ENCODE measurements at regions not wholly inside any gene's neighbourhood (a gene's known extent, or its start where the extent isn't known, plus 50 kb on each side); places are given as distances from the start of the nearest gene placed in this dataset.

DNA sequence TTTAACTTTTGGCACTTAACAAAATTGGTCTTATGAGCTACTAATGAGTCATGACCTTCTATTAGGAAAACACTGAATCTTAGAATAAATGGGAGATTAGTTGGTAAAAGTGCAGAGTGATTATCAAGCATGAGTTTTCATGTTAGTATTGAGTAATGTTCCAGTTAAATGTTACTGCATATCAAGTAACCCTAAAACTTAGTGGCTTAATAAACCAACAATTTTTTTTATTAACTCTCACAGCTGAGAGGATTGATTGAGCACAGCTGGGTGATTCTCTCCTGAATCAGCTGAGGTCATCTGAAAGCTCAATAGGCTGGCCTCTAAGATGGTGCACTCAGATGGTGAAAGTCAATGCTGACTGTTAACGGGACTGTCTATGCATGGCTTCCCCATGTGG, 248.6 kb downstream of the BCL11B start:
- no peak overlapping the region for H3K27ac Mint-ChIP-seq
- intact Hi-C loops (cut with micrococcal nuclease): no loop called here
- Histone ChIP-seq H3K36me3 (ENCODE audit: control insufficient read depth, insufficient read depth, low read length) (no peaks in the 10 kb centered on the region), H3K27me3 (ENCODE audit: control insufficient read depth, insufficient read depth, low read length) (no peaks in the 10 kb centered on the region), H3K4me1 (ENCODE audit: control insufficient read depth, insufficient read depth, low read length) (no peaks in the 10 kb centered on the region), H3K27ac (ENCODE audit: low read length) (no peak overlapping the region), H3K9me3 (ENCODE audit: control insufficient read depth, insufficient read depth, low read length) (no peaks in the 10 kb centered on the region), H3K4me3 (ENCODE audit: low read length) (no peak overlapping the region)
- peaks cover 15 to 16% of the 10 kb centered on the region in 2 donors for H3K4me1 Mint-ChIP-seq
- H3K4me3 Mint-ChIP-seq: no peak overlapping the region
- H3K27me3 Mint-ChIP-seq (ENCODE audit: low read depth in 2 of 2): peaks cover 0 to 9% of the 10 kb centered on the region in 2 donors
- WGBS (ENCODE audit: insufficient coverage): 45% methylated on average over 1 of the region's 1 CpG
- TF ChIP-seq, protein P1, sequence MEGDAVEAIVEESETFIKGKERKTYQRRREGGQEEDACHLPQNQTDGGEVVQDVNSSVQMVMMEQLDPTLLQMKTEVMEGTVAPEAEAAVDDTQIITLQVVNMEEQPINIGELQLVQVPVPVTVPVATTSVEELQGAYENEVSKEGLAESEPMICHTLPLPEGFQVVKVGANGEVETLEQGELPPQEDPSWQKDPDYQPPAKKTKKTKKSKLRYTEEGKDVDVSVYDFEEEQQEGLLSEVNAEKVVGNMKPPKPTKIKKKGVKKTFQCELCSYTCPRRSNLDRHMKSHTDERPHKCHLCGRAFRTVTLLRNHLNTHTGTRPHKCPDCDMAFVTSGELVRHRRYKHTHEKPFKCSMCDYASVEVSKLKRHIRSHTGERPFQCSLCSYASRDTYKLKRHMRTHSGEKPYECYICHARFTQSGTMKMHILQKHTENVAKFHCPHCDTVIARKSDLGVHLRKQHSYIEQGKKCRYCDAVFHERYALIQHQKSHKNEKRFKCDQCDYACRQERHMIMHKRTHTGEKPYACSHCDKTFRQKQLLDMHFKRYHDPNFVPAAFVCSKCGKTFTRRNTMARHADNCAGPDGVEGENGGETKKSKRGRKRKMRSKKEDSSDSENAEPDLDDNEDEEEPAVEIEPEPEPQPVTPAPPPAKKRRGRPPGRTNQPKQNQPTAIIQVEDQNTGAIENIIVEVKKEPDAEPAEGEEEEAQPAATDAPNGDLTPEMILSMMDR (IDR thresholded peaks at IDR 0.05): no peak
- DNase-seq (no peak), ATAC-seq (no peak)
- no peaks in the 10 kb centered on the region for H3K9me3 Mint-ChIP-seq
- no peaks in the 10 kb centered on the region for H3K36me3 Mint-ChIP-seq

DNA sequence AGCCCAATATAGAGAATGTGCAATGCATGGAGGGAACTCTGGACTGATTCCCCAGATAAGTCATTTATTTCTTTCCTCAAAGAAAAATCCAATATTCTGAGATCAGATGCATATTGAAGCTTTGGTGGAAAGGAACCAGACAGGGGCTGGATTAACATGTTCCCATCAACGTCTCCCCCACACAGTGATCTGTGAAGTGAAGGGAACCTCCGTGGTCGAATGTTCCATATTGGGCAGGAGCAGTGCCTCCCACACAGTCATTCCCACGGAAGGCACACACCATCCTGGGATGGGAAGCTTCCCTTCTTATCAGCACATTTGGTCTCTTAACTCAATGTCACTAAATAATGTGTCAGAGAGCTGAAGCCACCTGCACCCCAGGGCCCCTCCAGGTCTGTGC, 247.1 kb downstream of the BCL11B start:
- Histone ChIP-seq H3K27ac (ENCODE audit: low read length) (no peak overlapping the region), H3K9me3 (ENCODE audit: control insufficient read depth, insufficient read depth, low read length) (no peaks in the 10 kb centered on the region), H3K27me3 (ENCODE audit: control insufficient read depth, insufficient read depth, low read length) (no peaks in the 10 kb centered on the region), H3K4me3 (ENCODE audit: low read length) (no peak overlapping the region), H3K4me1 (ENCODE audit: control insufficient read depth, insufficient read depth, low read length) (no peaks in the 10 kb centered on the region), H3K36me3 (ENCODE audit: control insufficient read depth, insufficient read depth, low read length) (no peaks in the 10 kb centered on the region)
- Mint-ChIP-seq H3K4me3 (no peak overlapping the region), H3K27ac (no peak overlapping the region), H3K9me3 (no peaks in the 10 kb centered on the region), H3K36me3 (no peaks in the 10 kb centered on the region), H3K27me3 (ENCODE audit: low read depth in 2 of 2) (peaks cover 0 to 9% of the 10 kb centered on the region in 2 donors), H3K4me1 (peaks cover 15 to 16% of the 10 kb centered on the region in 2 donors)
- ATAC-seq (no peak), DNase-seq (no peak)
- 76% methylated on average over 4 of the region's 4 CpGs for WGBS (ENCODE audit: insufficient coverage)
- intact Hi-C loops (cut with micrococcal nuclease): no loop called here
- TF ChIP-seq, protein P1 (IDR thresholded peaks at IDR 0.05): no peak

DNA sequence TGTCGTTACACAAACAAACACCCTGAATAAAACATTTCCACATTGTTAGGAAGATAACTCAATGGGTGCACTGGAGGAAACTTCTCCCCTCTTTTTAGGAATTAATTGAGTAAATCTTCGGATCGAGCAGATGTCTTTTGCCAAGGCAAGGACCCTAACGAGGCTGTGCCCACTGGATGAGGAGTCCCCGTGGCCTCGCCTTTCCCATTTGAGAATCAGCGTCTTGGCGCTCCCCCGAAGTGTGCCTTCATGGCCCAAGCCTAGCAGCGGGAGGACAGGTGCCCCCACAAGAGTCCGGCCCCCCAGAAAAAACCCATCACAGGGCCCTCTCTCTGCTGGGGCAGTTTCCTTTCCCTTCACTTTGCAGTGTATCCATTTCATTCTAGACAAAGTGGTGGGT, 246.6 kb downstream of the BCL11B start:
- peaks cover 15 to 16% of the 10 kb centered on the region in 2 donors for H3K4me1 Mint-ChIP-seq
- no peaks in the 10 kb centered on the region for H3K9me3 Mint-ChIP-seq

DNA sequence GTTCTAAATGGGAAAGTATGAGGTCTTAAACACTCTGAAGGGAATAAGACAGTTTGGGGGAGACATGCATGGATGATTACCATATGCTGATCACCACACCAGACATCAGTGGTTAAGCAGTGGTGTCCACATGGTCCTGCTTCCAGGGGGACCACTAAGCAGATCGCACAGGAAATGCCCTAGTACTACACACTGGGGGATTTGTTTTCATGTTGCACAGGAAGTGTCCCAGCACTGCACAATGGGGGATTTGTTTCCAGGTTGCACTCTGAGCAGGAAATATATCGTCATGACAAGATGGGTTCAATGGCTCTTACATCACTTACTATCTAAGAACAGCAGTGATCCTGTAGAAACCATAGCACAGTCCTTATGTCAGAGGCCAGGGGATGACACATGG, 245.5 kb downstream of the BCL11B start:
- no peak overlapping the region for H3K4me3 Mint-ChIP-seq
- intact Hi-C loops (cut with micrococcal nuclease): no loop called here
- Histone ChIP-seq H3K27me3 (ENCODE audit: control insufficient read depth, insufficient read depth, low read length) (no peaks in the 10 kb centered on the region), H3K9me3 (ENCODE audit: control insufficient read depth, insufficient read depth, low read length) (no peaks in the 10 kb centered on the region), H3K27ac (ENCODE audit: low read length) (no peak overlapping the region), H3K36me3 (ENCODE audit: control insufficient read depth, insufficient read depth, low read length) (no peaks in the 10 kb centered on the region), H3K4me1 (ENCODE audit: control insufficient read depth, insufficient read depth, low read length) (no peaks in the 10 kb centered on the region), H3K4me3 (ENCODE audit: low read length) (no peak overlapping the region)
- H3K9me3 Mint-ChIP-seq: no peaks in the 10 kb centered on the region
- H3K36me3 Mint-ChIP-seq: no peaks in the 10 kb centered on the region
- 44% methylated on average over 2 of the region's 2 CpGs for WGBS (ENCODE audit: insufficient coverage)
- DNase-seq (peak in 1 of 2 donors; percentile 33), ATAC-seq (no peak)
- peaks cover 15 to 16% of the 10 kb centered on the region in 2 donors for H3K4me1 Mint-ChIP-seq
- H3K27ac Mint-ChIP-seq: no peak overlapping the region
- peaks cover 0 to 9% of the 10 kb centered on the region in 2 donors for H3K27me3 Mint-ChIP-seq (ENCODE audit: low read depth in 2 of 2)
- TF ChIP-seq, protein P1 (IDR thresholded peaks at IDR 0.05): no peak

More for the DNA sequence above, 246.6 kb downstream of the BCL11B start:
- Histone ChIP-seq H3K27me3 (ENCODE audit: control insufficient read depth, insufficient read depth, low read length) (no peaks in the 10 kb centered on the region), H3K4me3 (ENCODE audit: low read length) (no peak overlapping the region), H3K36me3 (ENCODE audit: control insufficient read depth, insufficient read depth, low read length) (no peaks in the 10 kb centered on the region), H3K9me3 (ENCODE audit: control insufficient read depth, insufficient read depth, low read length) (no peaks in the 10 kb centered on the region), H3K4me1 (ENCODE audit: control insufficient read depth, insufficient read depth, low read length) (no peaks in the 10 kb centered on the region), H3K27ac (ENCODE audit: low read length) (no peak overlapping the region)
- Mint-ChIP-seq H3K36me3 (no peaks in the 10 kb centered on the region), H3K27me3 (ENCODE audit: low read depth in 2 of 2) (peaks cover 0 to 9% of the 10 kb centered on the region in 2 donors), H3K4me3 (no peak overlapping the region), H3K27ac (no peak overlapping the region)
- WGBS (ENCODE audit: insufficient coverage): 94% methylated on average over 11 of the region's 11 CpGs
- intact Hi-C loops (cut with micrococcal nuclease): no loop called here
- TF ChIP-seq, protein P1 (IDR thresholded peaks at IDR 0.05): no peak
- ATAC-seq (no peak), DNase-seq (no peak)
